ENCODE measurements at regions not wholly inside any gene's neighbourhood (a gene's known extent, or its start where the extent isn't known, plus 50 kb on each side); places are given as distances from the start of the nearest gene placed in this dataset.
A peak's percentile ranks its signal among the peaks of the same experiment; 100 is the strongest.

- no peaks in the 10 kb centered on the region for H4K20me1 ChIP-seq (ENCODE audit: insufficient read depth, low read length)
- H3K27me3 ChIP-seq (ENCODE audit: insufficient read depth, low read length), result no peaks in the 10 kb centered on the region
- H3K4me3 ChIP-seq (ENCODE audit: insufficient read depth, low read depth, low read length), result no peak overlapping the region
- Mint-ChIP-seq H3K36me3 (ENCODE audit: low read depth, unreplicated experiment) (no peaks in the 10 kb centered on the region), H3K27ac (ENCODE audit: unreplicated experiment) (no peak overlapping the region), H3K4me3 (ENCODE audit: unreplicated experiment) (no peak overlapping the region), H3K9me3 (ENCODE audit: unreplicated experiment) (no peaks in the 10 kb centered on the region), H3K27me3 (ENCODE audit: low read depth, unreplicated experiment) (no peaks in the 10 kb centered on the region), H3K4me1 (ENCODE audit: low read depth, unreplicated experiment) (peaks cover 33% of the 10 kb centered on the region)
- H3K9ac ChIP-seq (ENCODE audit: low read length), result no peak overlapping the region
- H3K79me2 ChIP-seq (ENCODE audit: insufficient read depth, low read length), result no peaks in the 10 kb centered on the region
- no peak for DNase-seq (ENCODE audit: low read depth)
- no peaks in the 10 kb centered on the region for H3K9me3 ChIP-seq (ENCODE audit: insufficient read depth, low read depth, low read length)
- TF ChIP-seq EZH2 (IDR thresholded peaks at IDR 0.05; ENCODE audit: insufficient read depth, low read length) (no peak), CTCF (IDR thresholded peaks at IDR 0.05; ENCODE audit: insufficient read depth, low read depth, low read length) (no peak)
- H3K27ac ChIP-seq (ENCODE audit: low read depth, low read length), result no peak overlapping the region
- no peaks in the 10 kb centered on the region for H3K36me3 ChIP-seq (ENCODE audit: insufficient read depth, low read length)
- H3K4me1 ChIP-seq (ENCODE audit: insufficient read depth, low read length), result peaks cover 21% of the 10 kb centered on the region
- H3K4me2 ChIP-seq (ENCODE audit: low read length), result no peak overlapping the region
- H2AFZ ChIP-seq (ENCODE audit: low read depth, low read length), result no peak overlapping the region
- no peak for FAIRE-seq
These were observed 118.0 kb downstream of the SPCS3 start for GRCh38 chr4:176437756-176438155.

- Histone ChIP-seq H4K20me1 (ENCODE audit: insufficient read depth, low read length) (no peaks in the 10 kb centered on the region), H3K27me3 (ENCODE audit: insufficient read depth, low read length) (no peaks in the 10 kb centered on the region), H3K4me1 (ENCODE audit: insufficient read depth, low read length) (peaks cover 25% of the 10 kb centered on the region), H2AFZ (ENCODE audit: low read depth, low read length) (no peak overlapping the region), H3K4me2 (ENCODE audit: low read length) (no peak overlapping the region), H3K36me3 (ENCODE audit: insufficient read depth, low read length) (no peaks in the 10 kb centered on the region), H3K9me3 (ENCODE audit: insufficient read depth, low read depth, low read length) (no peaks in the 10 kb centered on the region), H3K27ac (ENCODE audit: low read depth, low read length) (no peak overlapping the region), H3K4me3 (ENCODE audit: insufficient read depth, low read depth, low read length) (no peak overlapping the region), H3K79me2 (ENCODE audit: insufficient read depth, low read length) (no peaks in the 10 kb centered on the region), H3K9ac (ENCODE audit: low read length) (no peak overlapping the region)
- no peak overlapping the region for H3K4me3 Mint-ChIP-seq (ENCODE audit: unreplicated experiment)
- DNase-seq (ENCODE audit: low read depth) (no peak), FAIRE-seq (no peak)
- no peaks in the 10 kb centered on the region for H3K36me3 Mint-ChIP-seq (ENCODE audit: low read depth, unreplicated experiment)
- peaks cover 37% of the 10 kb centered on the region for H3K4me1 Mint-ChIP-seq (ENCODE audit: low read depth, unreplicated experiment)
- H3K27ac Mint-ChIP-seq (ENCODE audit: unreplicated experiment), result no peak overlapping the region
- TF ChIP-seq EZH2 (IDR thresholded peaks at IDR 0.05; ENCODE audit: insufficient read depth, low read length), result no peak
- H3K27me3 Mint-ChIP-seq (ENCODE audit: low read depth, unreplicated experiment), result no peaks in the 10 kb centered on the region
- H3K9me3 Mint-ChIP-seq (ENCODE audit: unreplicated experiment), result no peaks in the 10 kb centered on the region
These were observed 118.6 kb downstream of the SPCS3 start for GRCh38 chr4:176438401-176438800.

- H3K4me3 Mint-ChIP-seq (ENCODE audit: unreplicated experiment), result no peak overlapping the region
- H4K20me1 ChIP-seq (ENCODE audit: insufficient read depth, low read length), result no peaks in the 10 kb centered on the region
- H3K27ac Mint-ChIP-seq (ENCODE audit: unreplicated experiment), result no peak overlapping the region
- no peaks in the 10 kb centered on the region for H3K36me3 Mint-ChIP-seq (ENCODE audit: low read depth, unreplicated experiment)
- H3K4me2 ChIP-seq (ENCODE audit: low read length), result no peak overlapping the region
- H2AFZ ChIP-seq (ENCODE audit: low read depth, low read length), result no peak overlapping the region
- peak; percentile 37 for FAIRE-seq
- no peak for DNase-seq (ENCODE audit: low read depth)
- H3K27me3 Mint-ChIP-seq (ENCODE audit: low read depth, unreplicated experiment), result no peaks in the 10 kb centered on the region
- no peaks in the 10 kb centered on the region for H3K27me3 ChIP-seq (ENCODE audit: insufficient read depth, low read length)
- TF ChIP-seq CTCF (IDR thresholded peaks at IDR 0.05; ENCODE audit: insufficient read depth, low read depth, low read length) (no peak), EZH2 (IDR thresholded peaks at IDR 0.05; ENCODE audit: insufficient read depth, low read length) (no peak)
- no peaks in the 10 kb centered on the region for H3K79me2 ChIP-seq (ENCODE audit: insufficient read depth, low read length)
- H3K4me1 ChIP-seq (ENCODE audit: insufficient read depth, low read length), result peaks cover 38% of the 10 kb centered on the region
- H3K9me3 Mint-ChIP-seq (ENCODE audit: unreplicated experiment), result no peaks in the 10 kb centered on the region
- H3K9ac ChIP-seq (ENCODE audit: low read length), result no peak overlapping the region
- H3K4me3 ChIP-seq (ENCODE audit: insufficient read depth, low read depth, low read length), result no peak overlapping the region
- H3K27ac ChIP-seq (ENCODE audit: low read depth, low read length), result no peak overlapping the region
- H3K9me3 ChIP-seq (ENCODE audit: insufficient read depth, low read depth, low read length), result no peaks in the 10 kb centered on the region
- H3K4me1 Mint-ChIP-seq (ENCODE audit: low read depth, unreplicated experiment), result peaks cover 47% of the 10 kb centered on the region
- H3K36me3 ChIP-seq (ENCODE audit: insufficient read depth, low read length), result no peaks in the 10 kb centered on the region
These were observed 119.8 kb downstream of the SPCS3 start for GRCh38 chr4:176439611-176440010.

Data from astrocyte (in vitro differentiated cells and primary cell).